ENCODE measurements at regions not wholly inside any gene's neighbourhood (a gene's known extent, or its start where the extent isn't known, plus 50 kb on each side); places are given as distances from the start of the nearest gene placed in this dataset.

- TF ChIP-seq SIRT6 (IDR thresholded peaks at IDR 0.05; ENCODE audit: low read length): no peak
- TF ChIP-seq BACH1 (IDR thresholded peaks at IDR 0.05; ENCODE audit: low read length): peak; percentile 94
- peak; percentile 93 for TF ChIP-seq MAFK (IDR thresholded peaks at IDR 0.05; ENCODE audit: low read depth, low read length)
- no peak for TF ChIP-seq TAF7 (optimal IDR thresholded peaks at IDR 0.05; ENCODE audit: borderline replicate concordance, low read depth, low read length)
- TF ChIP-seq CHD1 (IDR thresholded peaks at IDR 0.05; ENCODE audit: low read depth, low read length): no peak
- TF ChIP-seq BRCA1 (IDR thresholded peaks at IDR 0.05; ENCODE audit: low read depth, low read length): no peak
- TF ChIP-seq SP4 (IDR thresholded peaks at IDR 0.05; ENCODE audit: low read length): no peak
- TF ChIP-seq RNF2 (IDR thresholded peaks at IDR 0.05; ENCODE audit: borderline replicate concordance, low read depth, low read length, missing control alignments, poor library complexity, severe bottlenecking): no peak
- TF ChIP-seq CTBP2 (IDR thresholded peaks at IDR 0.05; ENCODE audit: borderline replicate concordance, insufficient read depth, insufficient read length, low read length): no peak
- no peak for TF ChIP-seq SP2 (IDR thresholded peaks at IDR 0.05; ENCODE audit: low read length)
- no peak for TF ChIP-seq E2F6 (IDR thresholded peaks at IDR 0.05)
- no peak for TF ChIP-seq ASH2L (IDR thresholded peaks at IDR 0.05; ENCODE audit: low read length)
- peak in 1 of 2 experiments; percentile 30; a peak in 1 of 4 replicates for TF ChIP-seq HDAC2 (IDR thresholded peaks at IDR 0.05; ENCODE audit: borderline replicate concordance in 1 of 2, low read depth in 2 of 2, low read length in 2 of 2)
- TF ChIP-seq EGR1 (IDR thresholded peaks at IDR 0.05; ENCODE audit: borderline replicate concordance, low read depth, low read length): no peak
- TF ChIP-seq SAP30 (IDR thresholded peaks at IDR 0.05; ENCODE audit: insufficient read depth, insufficient replicate concordance, low read length): no peak
- TF ChIP-seq USF2 (IDR thresholded peaks at IDR 0.05; ENCODE audit: low read length): no peak
- TF ChIP-seq GTF2F1 (IDR thresholded peaks at IDR 0.05; ENCODE audit: borderline replicate concordance, low read depth, low read length): no peak
- TF ChIP-seq ATF2 (IDR thresholded peaks at IDR 0.05; ENCODE audit: low read length): 0 out of 2 replicates have a peak, but pooled peaks have one; percentile 19
- peak; percentile 49; the same call in 1 of the 2 replicates for TF ChIP-seq CHD2 (IDR thresholded peaks at IDR 0.05; ENCODE audit: low read length)
- TF ChIP-seq EZH2 (IDR thresholded peaks at IDR 0.05; ENCODE audit: low read depth, low read length, severe bottlenecking): no peak
- peak; percentile 60; the same call in 1 of the 2 replicates for TF ChIP-seq JUN (IDR thresholded peaks at IDR 0.05; ENCODE audit: low read depth, low read length)
These were observed 146.1 kb downstream of the CAAP1 start (continued) for GRCh38 chr9:26746357-26747072.
